HG02870 (cell line): ENCODE measurements at regions not wholly inside any gene's neighbourhood (a gene's known extent, or its start where the extent isn't known, plus 50 kb on each side); places are given as distances from the start of the nearest gene placed in this dataset.

Source experiments
- ATAC-seq: cut with Tn5 transposase; IDR thresholded peaks from one replicate; pipeline ENCODE4 v1.9.1; 2021; ENCODE audit warnings: mild to moderate bottlenecking, moderate library complexity; ENCODE audit not compliant: unreplicated experiment

DNA sequence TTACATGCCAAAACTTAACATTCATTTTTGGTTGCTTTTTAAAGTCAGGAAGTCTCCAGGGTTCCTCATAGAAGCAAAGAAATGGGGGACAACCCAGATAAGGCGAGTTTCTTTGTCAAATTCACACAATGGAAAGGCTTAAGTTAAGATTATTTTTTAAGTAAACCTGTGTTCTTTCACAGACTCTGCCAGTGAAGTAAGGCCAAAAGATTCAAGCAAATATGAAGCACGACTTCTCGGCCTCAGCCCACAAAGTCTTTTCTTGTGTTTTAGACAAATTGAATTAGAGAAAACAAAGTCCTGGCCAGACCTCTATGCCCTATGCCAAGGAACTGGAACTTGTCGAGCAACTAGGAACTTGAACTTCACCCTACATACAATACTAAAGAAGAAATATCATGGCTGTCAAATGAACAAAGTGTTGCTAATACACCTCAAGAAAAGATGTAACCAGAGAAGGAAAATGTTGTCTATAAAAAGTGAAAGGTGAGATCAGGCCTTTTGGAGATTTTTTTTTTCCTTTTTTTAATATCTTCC is 540.0 kb upstream of the JARID2 start:
- no peak for ATAC-seq

DNA sequence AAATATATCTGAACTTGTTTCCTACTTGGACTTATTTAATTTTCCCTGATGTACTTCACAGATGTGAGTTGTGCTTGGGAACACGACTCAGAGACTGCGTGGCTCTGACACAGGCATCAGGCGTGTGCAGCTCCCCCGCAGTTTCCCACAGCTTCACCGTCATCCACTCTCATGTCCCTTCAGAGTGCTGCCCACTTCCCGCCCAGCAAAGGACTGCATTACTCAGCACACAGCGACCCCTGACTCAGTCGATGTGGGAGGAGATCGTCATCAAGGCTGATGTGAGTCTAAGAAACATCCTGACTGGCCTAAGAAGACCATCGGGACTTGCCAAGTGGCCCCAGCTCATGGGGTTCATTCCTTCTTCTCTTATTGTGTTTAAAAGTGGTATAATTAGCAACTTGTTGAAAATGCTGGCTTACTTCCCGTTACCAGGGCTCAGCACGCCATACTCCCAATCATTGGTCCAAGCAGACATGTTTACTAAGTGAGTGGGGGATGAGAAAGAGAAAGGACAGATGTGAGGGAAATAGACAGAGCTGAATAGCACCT is 539.4 kb upstream of the JARID2 start:
- ATAC-seq: no peak

DNA sequence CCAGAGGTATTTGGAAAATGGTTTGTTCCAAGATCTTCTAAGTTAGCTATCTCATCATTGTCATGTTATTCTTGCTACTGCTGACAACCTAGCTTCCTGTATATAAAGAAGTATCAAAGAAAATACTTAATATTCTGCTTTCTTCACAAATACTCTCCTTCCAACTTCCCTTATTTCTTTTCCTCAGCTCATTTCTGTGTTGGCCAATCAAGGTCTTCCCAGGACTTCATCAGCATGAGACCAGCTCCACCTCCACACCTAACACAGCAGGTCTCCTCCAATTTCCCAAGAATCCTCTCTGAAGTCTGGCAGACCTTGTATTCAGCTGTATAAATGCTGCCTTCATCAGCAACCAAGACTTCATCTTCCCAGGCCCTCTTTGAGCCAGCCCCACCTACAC is 538.6 kb upstream of the JARID2 start:
- no peak for ATAC-seq

DNA sequence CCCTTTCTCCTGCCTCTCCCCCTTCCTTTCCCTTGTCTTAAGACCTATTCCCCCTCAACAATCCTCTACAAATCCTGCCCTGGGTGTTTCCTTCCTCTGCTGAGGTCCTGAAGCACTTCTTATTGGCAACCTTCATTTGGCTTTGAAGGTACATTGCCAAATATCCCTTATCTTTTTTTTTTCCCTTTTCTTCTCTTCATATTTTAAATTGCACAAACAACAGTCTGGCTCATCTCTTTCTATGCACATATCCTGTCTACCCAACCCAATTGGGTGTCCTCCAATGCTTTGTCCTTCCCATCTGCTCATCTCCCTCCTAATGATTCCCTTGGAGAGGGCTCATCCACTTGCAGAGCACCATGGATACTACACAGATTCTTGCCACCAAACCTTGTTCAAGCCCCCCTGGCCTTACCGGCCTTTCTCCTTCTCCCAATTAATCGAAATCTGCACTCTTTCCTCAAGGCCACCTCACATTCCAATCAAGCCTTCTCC is 537.9 kb upstream of the JARID2 start:
- no peak for ATAC-seq

- ATAC-seq: no peak
Observed at GRCh38 chr6:14709066-14709670, 536.7 kb upstream of the JARID2 start.

- ATAC-seq: no peak
Observed at GRCh38 chr6:14709900-14710299, 536.0 kb upstream of the JARID2 start.

GRCh38 chr6:14710421-14710820 is 535.4 kb upstream of the JARID2 start:
- no peak for ATAC-seq

DNA sequence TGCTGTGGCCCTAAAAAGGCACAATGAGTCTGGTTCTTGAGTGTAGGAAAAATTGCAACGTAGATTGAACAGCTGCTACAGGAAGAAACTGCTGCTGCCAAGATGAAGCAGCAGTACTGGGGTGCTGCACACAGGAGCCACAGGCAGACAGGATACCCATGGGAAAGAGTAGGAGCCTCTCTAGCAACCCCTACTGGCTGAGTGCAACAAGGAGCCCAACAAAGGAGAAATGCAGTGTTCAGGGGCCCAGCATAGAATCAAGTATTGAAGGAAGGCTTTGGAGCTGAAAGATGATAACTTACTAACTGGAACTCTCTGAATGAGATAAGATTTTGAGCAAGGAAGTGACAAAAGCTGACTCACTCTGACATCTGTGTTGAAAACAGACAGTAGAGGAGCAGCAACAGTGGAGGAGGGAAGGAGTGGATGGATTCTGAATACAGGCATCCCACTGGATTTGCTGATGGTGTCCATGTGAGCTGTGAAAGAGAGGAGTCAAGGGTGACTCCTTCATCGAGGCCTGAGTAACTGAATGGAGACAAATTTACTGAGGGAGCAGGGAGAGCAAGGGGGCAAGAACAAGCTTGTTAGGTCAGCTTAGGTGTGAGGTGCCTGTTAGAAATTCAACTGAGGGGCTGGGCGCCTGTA is 534.7 kb upstream of the JARID2 start:
- no peak for ATAC-seq

- no peak for ATAC-seq
Observed at GRCh38 chr6:14711704-14712379, 534.0 kb upstream of the JARID2 start.

- no peak for ATAC-seq
Observed at GRCh38 chr6:14713008-14713960, 532.6 kb upstream of the JARID2 start.

DNA sequence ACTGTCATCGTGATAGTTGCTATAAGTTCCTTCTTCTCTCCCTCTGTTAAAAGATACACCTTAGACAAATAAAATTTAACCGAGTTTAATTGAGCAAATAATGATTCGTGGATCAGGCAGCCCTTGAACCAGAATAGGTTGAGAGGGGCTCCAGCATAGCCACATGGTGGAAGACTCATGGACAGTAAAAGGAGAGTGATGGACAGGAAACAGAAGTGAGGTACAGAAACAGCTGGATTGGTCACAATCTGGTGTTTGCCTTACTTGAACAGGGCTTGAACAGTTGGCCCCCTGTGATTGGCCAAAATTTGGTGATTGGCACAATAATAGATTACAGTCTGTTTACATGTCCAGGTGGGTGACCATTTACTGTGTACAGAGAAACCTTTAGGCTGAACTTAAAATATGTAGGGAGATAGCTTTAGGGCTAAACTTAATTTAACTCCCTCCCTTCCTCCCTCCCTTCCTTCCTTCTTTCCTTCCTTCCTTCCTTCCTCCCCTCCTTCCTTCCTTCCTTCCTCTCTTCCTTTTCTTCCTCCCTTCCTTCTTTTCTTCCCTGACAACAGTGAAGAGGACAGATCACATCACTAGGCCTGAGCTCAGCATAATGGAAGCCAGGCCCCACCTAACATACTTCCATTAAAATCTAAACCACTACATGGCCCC is 531.8 kb upstream of the JARID2 start:
- no peak for ATAC-seq

- no peak for ATAC-seq
Observed at GRCh38 chr6:14715076-14715475, 530.8 kb upstream of the JARID2 start.

DNA sequence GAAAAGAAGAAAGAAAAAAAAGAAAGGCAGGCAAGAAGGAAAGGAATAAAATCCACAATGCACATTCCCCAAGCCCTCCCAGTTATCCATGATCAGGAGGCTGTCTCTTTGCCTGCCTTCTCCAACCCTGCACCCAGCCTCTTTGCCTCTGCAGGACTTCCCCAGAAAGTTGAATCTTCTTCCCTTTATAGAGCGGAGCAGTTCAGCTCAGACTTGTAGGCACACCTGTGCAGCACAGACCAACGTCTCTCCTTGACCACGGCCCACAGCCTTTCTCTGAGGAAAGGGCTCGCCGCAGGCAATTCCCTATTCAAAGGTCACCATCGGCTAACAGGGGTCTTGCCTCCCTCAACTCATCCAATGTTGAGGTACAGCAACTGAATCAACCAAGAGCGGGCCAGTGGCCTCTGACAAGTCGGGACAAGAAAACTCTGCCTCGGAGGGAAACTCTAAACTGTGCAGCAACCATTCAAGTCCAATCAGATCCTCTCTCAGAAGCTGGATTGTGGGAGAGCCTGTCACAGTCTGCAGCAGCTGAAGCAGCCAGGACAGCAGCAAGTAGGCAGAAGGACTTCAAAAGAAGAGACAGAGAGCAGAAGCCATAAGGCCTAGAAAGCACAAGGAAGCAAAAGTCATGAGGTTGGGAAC is 529.2 kb upstream of the JARID2 start:
- ATAC-seq: no peak

DNA sequence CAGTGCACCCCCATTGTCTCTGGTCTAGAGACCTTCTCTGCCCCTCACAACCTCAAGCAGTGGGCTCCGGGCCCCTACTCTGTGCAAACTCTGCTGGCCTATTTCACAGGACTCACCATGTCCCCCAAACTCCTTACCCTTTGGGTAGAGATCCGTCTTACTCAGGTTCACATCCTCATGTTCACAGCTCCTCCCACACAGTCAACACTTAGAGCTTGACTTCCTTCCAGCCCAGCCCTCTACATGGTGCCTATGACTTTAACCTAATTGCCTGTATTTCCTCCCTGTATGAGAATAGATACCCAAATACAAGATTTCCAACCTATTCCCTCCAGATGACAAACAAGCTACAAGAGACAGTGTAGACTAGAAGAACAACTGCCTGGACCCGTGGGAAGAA is 528.6 kb upstream of the JARID2 start:
- ATAC-seq: no peak

GRCh38 chr6:14718861-14719260 is 527.0 kb upstream of the JARID2 start:
- no peak for ATAC-seq

GRCh38 chr6:14719270-14719669 is 526.6 kb upstream of the JARID2 start:
- ATAC-seq: no peak

- ATAC-seq: no peak
Observed at GRCh38 chr6:14720411-14721102, 525.3 kb upstream of the JARID2 start.

DNA sequence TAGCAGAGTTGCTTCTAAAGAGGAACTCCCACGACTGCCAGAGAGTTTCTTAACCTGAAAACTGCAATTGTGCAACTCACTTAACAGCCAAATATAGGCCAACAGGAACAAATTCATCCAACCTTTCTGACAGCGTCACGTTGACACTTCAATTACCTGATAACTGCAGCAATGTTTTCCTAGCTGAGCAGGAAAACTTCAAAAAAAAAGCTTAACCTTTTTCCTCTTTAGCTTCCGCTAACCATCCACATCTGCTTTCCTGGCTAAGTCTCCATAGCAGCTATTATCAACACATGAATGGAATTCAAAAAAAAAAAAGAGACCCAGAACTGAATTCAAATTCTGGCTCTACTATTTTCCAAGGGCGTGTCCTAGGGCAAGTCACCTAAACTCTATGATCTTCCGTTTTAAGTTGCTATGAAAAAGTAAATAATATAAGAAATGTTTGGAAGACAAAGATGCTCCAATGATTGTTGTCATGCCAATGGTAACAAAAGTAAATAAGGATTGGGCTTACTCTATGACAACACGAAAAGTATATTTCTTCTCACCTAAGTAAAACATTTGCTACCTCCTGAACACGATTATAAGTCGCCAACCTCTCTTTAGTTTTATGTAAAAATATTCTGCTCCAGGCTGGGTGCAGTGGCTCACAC is 524.6 kb upstream of the JARID2 start:
- no peak for ATAC-seq
